CD4-positive, alpha-beta T cell treated with Interleukin-12 subunit alpha and Interleukin-12 subunit beta, for 1 hour (primary cell): ENCODE measurements at regions not wholly inside any gene's neighbourhood (a gene's known extent, or its start where the extent isn't known, plus 50 kb on each side); places are given as distances from the start of the nearest gene placed in this dataset.

ENCODE experiments used
- DNase-seq: peaks from one replicate; pipeline ENCODE4 v3.0.0-alpha.2; 2020

- no peak for DNase-seq
Observed at GRCh38 chr20:41939659-41940058, 321.5 kb upstream of the CHD6 start.

GRCh38 chr20:41938353-41938752, 320.2 kb upstream of the CHD6 start:
- no peak for DNase-seq

GRCh38 chr20:41935259-41935791, 317.1 kb upstream of the CHD6 start:
- no peak for DNase-seq

GRCh38 chr20:41932431-41932830, 314.3 kb upstream of the CHD6 start:
- DNase-seq = no peak

- DNase-seq = no peak
Observed at GRCh38 chr20:41927655-41928054, 309.5 kb upstream of the CHD6 start.

- DNase-seq = no peak
Observed at GRCh38 chr20:41927189-41927588, 309.0 kb upstream of the CHD6 start.

- no peak for DNase-seq
Observed at GRCh38 chr20:41925476-41925875, 307.3 kb upstream of the CHD6 start.

GRCh38 chr20:41923624-41924023, 305.4 kb upstream of the CHD6 start:
- no peak for DNase-seq

GRCh38 chr20:41913146-41913545, 295.0 kb upstream of the CHD6 start:
- no peak for DNase-seq

GRCh38 chr20:41910558-41910957, 292.4 kb upstream of the CHD6 start:
- DNase-seq = no peak

GRCh38 chr20:41905199-41905598, 287.0 kb upstream of the CHD6 start:
- no peak for DNase-seq

GRCh38 chr20:41903586-41903985, 285.4 kb upstream of the CHD6 start:
- no peak for DNase-seq

GRCh38 chr20:41902346-41902745, 284.2 kb upstream of the CHD6 start:
- DNase-seq = no peak

GRCh38 chr20:41900201-41900691, 282.1 kb upstream of the CHD6 start:
- no peak for DNase-seq

GRCh38 chr20:41897708-41898107, 279.5 kb upstream of the CHD6 start:
- no peak for DNase-seq

- DNase-seq = no peak
Observed at GRCh38 chr20:41895241-41896032, 277.3 kb upstream of the CHD6 start.

GRCh38 chr20:41894255-41894963, 276.2 kb upstream of the CHD6 start:
- no peak for DNase-seq

GRCh38 chr20:41892031-41892430, 273.9 kb upstream of the CHD6 start:
- no peak for DNase-seq

GRCh38 chr20:41889844-41890224, 271.7 kb upstream of the CHD6 start:
- DNase-seq = no peak

- DNase-seq = no peak
Observed at GRCh38 chr20:41889126-41889843, 271.1 kb upstream of the CHD6 start.

- no peak for DNase-seq
Observed at GRCh38 chr20:41888434-41888833, 270.3 kb upstream of the CHD6 start.

GRCh38 chr20:41887500-41887899, 269.3 kb upstream of the CHD6 start:
- DNase-seq = no peak

- no peak for DNase-seq
Observed at GRCh38 chr20:41881466-41882046, 263.4 kb upstream of the CHD6 start.
